Stimulated activated effector memory CD8-positive, alpha-beta T cell treated with anti-CD3 and anti-CD28 coated beads, Interleukin-12 subunit alpha, Interleukin-12 subunit beta, amount 100 ng/mL, for 72 hours (primary cell): ENCODE measurements at regions not wholly inside any gene's neighbourhood (a gene's known extent, or its start where the extent isn't known, plus 50 kb on each side); places are given as distances from the start of the nearest gene placed in this dataset.
A peak's percentile ranks its signal among the peaks of the same experiment; 100 is the strongest.

Source experiments
- ATAC-seq: fragments of 150-1000 bp; cut with Tn5 transposase; 2 replicates; pipeline ENCODE4 v1.10.0; 2021
- DNase-seq, 2 donors: peaks; one replicate each; pipeline ENCODE4 v3.0.0; 2021 to 2022; ENCODE audit warnings: low spot score in 2 of 2
- H3K27ac Mint-ChIP-seq: one replicate; pipeline ENCODE4 v1.8.0; 2022; ENCODE audit warnings: mild to moderate bottlenecking, mixed read lengths
- H3K36me3 Mint-ChIP-seq: one replicate; pipeline ENCODE4 v1.8.0; 2022; ENCODE audit warnings: mild to moderate bottlenecking, mixed read lengths
- H3K4me1 Mint-ChIP-seq: one replicate; pipeline ENCODE4 v1.8.0; 2022; ENCODE audit warnings: mixed read lengths
- H3K4me3 Mint-ChIP-seq: one replicate; pipeline ENCODE4 v1.8.0; 2022; ENCODE audit warnings: mild to moderate bottlenecking, mixed read lengths
- H3K9me3 Mint-ChIP-seq: one replicate; pipeline ENCODE4 v1.8.0; 2022; ENCODE audit warnings: mixed read lengths

- H3K27ac Mint-ChIP-seq, result no peak overlapping the region
- H3K4me1 Mint-ChIP-seq, result peaks cover 16% of the 10 kb centered on the region
- no peak for ATAC-seq
- no peaks in the 10 kb centered on the region for H3K36me3 Mint-ChIP-seq
- no peak for DNase-seq
- no peak overlapping the region for H3K4me3 Mint-ChIP-seq
- no peaks in the 10 kb centered on the region for H3K9me3 Mint-ChIP-seq
These were observed 79.6 kb upstream of the MTPN start for GRCh38 chr7:136056651-136057231.

GRCh38 chr7:136055266-136055665 is 78.1 kb upstream of the MTPN start:
- Mint-ChIP-seq H3K27ac (no peak overlapping the region), H3K4me1 (peaks cover 16% of the 10 kb centered on the region), H3K9me3 (no peaks in the 10 kb centered on the region), H3K4me3 (no peak overlapping the region), H3K36me3 (no peaks in the 10 kb centered on the region)
- ATAC-seq (no peak), DNase-seq (no peak)

- Mint-ChIP-seq H3K36me3 (no peaks in the 10 kb centered on the region), H3K27ac (no peak overlapping the region), H3K9me3 (no peaks in the 10 kb centered on the region), H3K4me3 (no peak overlapping the region), H3K4me1 (peaks cover 14% of the 10 kb centered on the region)
- no peak for ATAC-seq
- no peak for DNase-seq
These were observed 76.7 kb upstream of the MTPN start for GRCh38 chr7:136053689-136054485.

GRCh38 chr7:136051203-136051928 is 74.2 kb upstream of the MTPN start:
- Mint-ChIP-seq H3K9me3 (peaks cover 2% of the 10 kb centered on the region), H3K36me3 (no peaks in the 10 kb centered on the region), H3K27ac (no peak overlapping the region), H3K4me3 (no peak overlapping the region), H3K4me1 (peaks cover 5% of the 10 kb centered on the region)
- DNase-seq (no peak), ATAC-seq (no peak)

GRCh38 chr7:136050462-136050847 is 73.3 kb upstream of the MTPN start:
- no peak overlapping the region for H3K4me3 Mint-ChIP-seq
- H3K36me3 Mint-ChIP-seq, result no peaks in the 10 kb centered on the region
- H3K27ac Mint-ChIP-seq, result no peak overlapping the region
- H3K9me3 Mint-ChIP-seq, result peaks cover 5% of the 10 kb centered on the region
- peaks cover 5% of the 10 kb centered on the region for H3K4me1 Mint-ChIP-seq
- DNase-seq (no peak), ATAC-seq (no peak)

- no peak overlapping the region for H3K4me3 Mint-ChIP-seq
- H3K36me3 Mint-ChIP-seq, result no peaks in the 10 kb centered on the region
- ATAC-seq, result no peak
- no peak overlapping the region for H3K27ac Mint-ChIP-seq
- no peak for DNase-seq
- peaks cover 5% of the 10 kb centered on the region for H3K4me1 Mint-ChIP-seq
- H3K9me3 Mint-ChIP-seq, result peaks cover 7% of the 10 kb centered on the region
These were observed 72.8 kb upstream of the MTPN start for GRCh38 chr7:136049818-136050461.

- no peak overlapping the region for H3K27ac Mint-ChIP-seq
- ATAC-seq (no peak), DNase-seq (no peak)
- peaks cover 5% of the 10 kb centered on the region for H3K4me1 Mint-ChIP-seq
- H3K36me3 Mint-ChIP-seq, result no peaks in the 10 kb centered on the region
- peaks cover 7% of the 10 kb centered on the region for H3K9me3 Mint-ChIP-seq
- no peak overlapping the region for H3K4me3 Mint-ChIP-seq
These were observed 72.0 kb upstream of the MTPN start for GRCh38 chr7:136049117-136049516.

- ATAC-seq (no peak), DNase-seq (no peak)
- H3K27ac Mint-ChIP-seq, result no peak overlapping the region
- H3K4me1 Mint-ChIP-seq, result no peaks in the 10 kb centered on the region
- peaks cover 7% of the 10 kb centered on the region for H3K9me3 Mint-ChIP-seq
- no peaks in the 10 kb centered on the region for H3K36me3 Mint-ChIP-seq
- no peak overlapping the region for H3K4me3 Mint-ChIP-seq
These were observed 69.4 kb upstream of the MTPN start for GRCh38 chr7:136046548-136046947.

- DNase-seq (no peak), ATAC-seq (no peak)
- no peak overlapping the region for H3K4me3 Mint-ChIP-seq
- H3K36me3 Mint-ChIP-seq, result no peaks in the 10 kb centered on the region
- no peak overlapping the region for H3K27ac Mint-ChIP-seq
- H3K9me3 Mint-ChIP-seq, result peaks cover 7% of the 10 kb centered on the region
- H3K4me1 Mint-ChIP-seq, result no peaks in the 10 kb centered on the region
These were observed 68.8 kb upstream of the MTPN start for GRCh38 chr7:136045992-136046391.

- no peaks in the 10 kb centered on the region for H3K36me3 Mint-ChIP-seq
- no peak overlapping the region for H3K4me3 Mint-ChIP-seq
- peaks cover 7% of the 10 kb centered on the region for H3K9me3 Mint-ChIP-seq
- ATAC-seq, result no peak
- no peak for DNase-seq
- no peaks in the 10 kb centered on the region for H3K4me1 Mint-ChIP-seq
- H3K27ac Mint-ChIP-seq, result no peak overlapping the region
These were observed 68.0 kb upstream of the MTPN start for GRCh38 chr7:136045181-136045580.

GRCh38 chr7:136039577-136040345 is 62.6 kb upstream of the MTPN start:
- no peaks in the 10 kb centered on the region for H3K36me3 Mint-ChIP-seq
- no peak overlapping the region for H3K4me3 Mint-ChIP-seq
- no peak for DNase-seq
- no peaks in the 10 kb centered on the region for H3K4me1 Mint-ChIP-seq
- no peaks in the 10 kb centered on the region for H3K9me3 Mint-ChIP-seq
- no peak for ATAC-seq
- H3K27ac Mint-ChIP-seq, result no peak overlapping the region

- Mint-ChIP-seq H3K4me1 (peaks cover 27% of the 10 kb centered on the region), H3K4me3 (no peak overlapping the region), H3K27ac (no peak overlapping the region), H3K9me3 (no peaks in the 10 kb centered on the region), H3K36me3 (no peaks in the 10 kb centered on the region)
- no peak for DNase-seq
- no peak for ATAC-seq
These were observed 59.2 kb upstream of the MTPN start for GRCh38 chr7:136036336-136036735.

GRCh38 chr7:136034132-136034531 is 57.0 kb upstream of the MTPN start:
- no peak for DNase-seq
- Mint-ChIP-seq H3K9me3 (no peaks in the 10 kb centered on the region), H3K27ac (peak overlapping the region; percentile 46), H3K4me1 (peaks cover 31% of the 10 kb centered on the region), H3K4me3 (peak overlapping the region; percentile 31), H3K36me3 (no peaks in the 10 kb centered on the region)
- ATAC-seq, result no peak

GRCh38 chr7:136033413-136034031 is 56.4 kb upstream of the MTPN start:
- Mint-ChIP-seq H3K4me3 (peak overlapping the region; percentile 31), H3K36me3 (no peaks in the 10 kb centered on the region), H3K9me3 (no peaks in the 10 kb centered on the region), H3K4me1 (peaks cover 32% of the 10 kb centered on the region), H3K27ac (peak overlapping the region; percentile 46)
- no peak for DNase-seq
- ATAC-seq, result peak; percentile 52
